ENCODE measurements at regions not wholly inside any gene's neighbourhood (a gene's known extent, or its start where the extent isn't known, plus 50 kb on each side); places are given as distances from the start of the nearest gene placed in this dataset.
"Not testable (repeated sequence)": the region's sequence is repeated elsewhere in the genome, so short reads cannot be mapped to it uniquely, and the experiment has no call there.

DNA sequence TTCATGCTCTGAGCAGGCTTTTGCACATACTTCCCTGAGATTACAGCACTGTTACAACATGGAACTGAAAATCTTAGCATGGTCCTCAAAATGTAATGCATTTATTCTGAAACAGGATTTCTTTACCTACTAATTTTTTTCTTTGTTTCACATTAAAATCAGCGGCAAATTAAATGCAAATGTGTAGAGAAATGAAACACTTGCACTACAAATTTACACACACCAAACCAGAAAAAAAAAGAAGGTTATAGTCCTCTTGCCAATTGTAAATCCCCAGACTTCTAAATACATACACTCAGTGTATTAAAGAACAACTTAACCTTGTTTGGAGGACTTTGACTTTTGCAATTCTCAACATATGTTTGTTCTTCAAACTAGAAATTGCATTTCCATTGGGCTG is 210.9 kb upstream of the TBX18 start:
- POLR2A ChIA-PET (ENCODE audit: low non-redundant PET), result no interaction called here
- CTCF ChIA-PET, result no interaction called here
- H3K27ac ChIP-seq, result no peak overlapping the region
- TF ChIP-seq, protein P1, sequence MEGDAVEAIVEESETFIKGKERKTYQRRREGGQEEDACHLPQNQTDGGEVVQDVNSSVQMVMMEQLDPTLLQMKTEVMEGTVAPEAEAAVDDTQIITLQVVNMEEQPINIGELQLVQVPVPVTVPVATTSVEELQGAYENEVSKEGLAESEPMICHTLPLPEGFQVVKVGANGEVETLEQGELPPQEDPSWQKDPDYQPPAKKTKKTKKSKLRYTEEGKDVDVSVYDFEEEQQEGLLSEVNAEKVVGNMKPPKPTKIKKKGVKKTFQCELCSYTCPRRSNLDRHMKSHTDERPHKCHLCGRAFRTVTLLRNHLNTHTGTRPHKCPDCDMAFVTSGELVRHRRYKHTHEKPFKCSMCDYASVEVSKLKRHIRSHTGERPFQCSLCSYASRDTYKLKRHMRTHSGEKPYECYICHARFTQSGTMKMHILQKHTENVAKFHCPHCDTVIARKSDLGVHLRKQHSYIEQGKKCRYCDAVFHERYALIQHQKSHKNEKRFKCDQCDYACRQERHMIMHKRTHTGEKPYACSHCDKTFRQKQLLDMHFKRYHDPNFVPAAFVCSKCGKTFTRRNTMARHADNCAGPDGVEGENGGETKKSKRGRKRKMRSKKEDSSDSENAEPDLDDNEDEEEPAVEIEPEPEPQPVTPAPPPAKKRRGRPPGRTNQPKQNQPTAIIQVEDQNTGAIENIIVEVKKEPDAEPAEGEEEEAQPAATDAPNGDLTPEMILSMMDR (conservative IDR thresholded peaks at IDR 0.05; ENCODE audit: low read depth), result no peak
- DNase-seq (ENCODE audit: low spot score), result no peak

DNA sequence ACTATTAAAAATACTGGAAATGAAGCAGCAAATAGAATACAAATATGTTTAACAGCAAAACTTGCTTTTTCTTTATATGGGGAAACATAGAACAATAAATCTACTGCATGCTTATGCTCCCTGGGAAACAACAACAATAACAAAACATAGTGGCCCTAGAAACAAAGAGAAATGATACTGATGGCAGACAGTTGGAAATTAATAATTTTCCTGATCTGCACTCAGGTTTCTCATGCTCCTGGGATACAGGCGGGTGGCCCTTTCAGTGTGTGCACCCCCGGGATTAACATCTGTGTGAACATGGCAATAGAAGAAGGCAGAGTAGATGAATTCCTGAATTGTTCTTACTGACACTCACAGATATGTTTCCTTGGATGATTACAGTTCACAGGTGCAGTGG is 209.2 kb upstream of the TBX18 start:
- CTCF ChIA-PET, result no interaction called here
- TF ChIP-seq, protein P1 (conservative IDR thresholded peaks at IDR 0.05; ENCODE audit: low read depth), result no peak
- POLR2A ChIA-PET (ENCODE audit: low non-redundant PET), result no interaction called here
- DNase-seq (ENCODE audit: low spot score), result no peak
- H3K27ac ChIP-seq, result no peak overlapping the region

DNA sequence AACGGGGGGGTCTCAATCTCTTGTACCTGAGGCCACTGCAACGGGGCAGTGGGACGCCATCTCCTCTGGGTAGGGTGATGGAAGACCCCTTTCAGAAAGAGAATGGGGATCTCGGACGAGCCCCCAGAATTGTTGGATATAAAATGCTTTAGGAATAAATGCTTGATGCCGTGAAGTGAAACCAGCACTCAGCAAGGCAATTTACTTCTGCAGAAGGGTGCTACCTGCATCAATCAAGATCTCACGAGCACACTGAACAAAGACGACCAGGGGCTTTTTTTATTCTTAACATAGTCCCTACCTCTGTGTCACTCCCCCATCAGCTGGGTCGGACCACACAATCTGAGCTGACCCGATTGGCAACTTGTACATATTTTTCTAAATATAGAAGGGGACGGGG is 203.6 kb upstream of the TBX18 start:
- no peak overlapping the region for H3K27ac ChIP-seq
- TF ChIP-seq, protein P1 (conservative IDR thresholded peaks at IDR 0.05; ENCODE audit: low read depth), result no peak
- DNase-seq (ENCODE audit: low spot score), result no peak
- ChIA-PET POLR2A (ENCODE audit: low non-redundant PET) (no interaction called here), CTCF (interaction anchor here (0.6 kb wide), 1 partner anchor 155 kb away, joined by 3 read pairs; no protein-coding TSS in a partner anchor)

DNA sequence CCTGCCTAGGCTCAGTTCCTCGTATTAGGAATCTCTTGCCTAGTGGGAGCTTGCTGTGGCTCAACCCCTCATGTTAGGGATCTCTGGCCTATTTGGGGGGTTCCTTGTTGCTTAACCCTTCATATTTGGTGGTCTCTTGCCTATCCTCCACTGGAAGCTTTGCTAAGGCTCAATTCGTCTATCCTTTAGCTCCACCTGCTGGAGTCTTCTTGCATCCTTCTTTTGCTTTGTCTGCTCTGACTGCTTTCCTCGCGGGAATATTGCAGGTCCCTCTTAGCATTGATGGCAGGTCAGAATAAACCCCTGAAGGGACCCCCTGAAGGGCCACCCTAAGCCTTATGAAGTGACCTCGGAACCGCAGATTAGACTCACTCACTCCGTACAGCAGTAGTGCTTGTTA is 203.0 kb upstream of the TBX18 start:
- peak; percentile 15 for DNase-seq (ENCODE audit: low spot score)
- ChIA-PET POLR2A (ENCODE audit: low non-redundant PET) (no interaction called here), CTCF (interaction anchor here (0.6 kb wide), 1 partner anchor 740 kb away, joined by 3 read pairs; the partner anchor contains the start of gene CEP162)
- no peak overlapping the region for H3K27ac ChIP-seq
- TF ChIP-seq, protein P1 (conservative IDR thresholded peaks at IDR 0.05; ENCODE audit: low read depth), result peak; percentile 39

DNA sequence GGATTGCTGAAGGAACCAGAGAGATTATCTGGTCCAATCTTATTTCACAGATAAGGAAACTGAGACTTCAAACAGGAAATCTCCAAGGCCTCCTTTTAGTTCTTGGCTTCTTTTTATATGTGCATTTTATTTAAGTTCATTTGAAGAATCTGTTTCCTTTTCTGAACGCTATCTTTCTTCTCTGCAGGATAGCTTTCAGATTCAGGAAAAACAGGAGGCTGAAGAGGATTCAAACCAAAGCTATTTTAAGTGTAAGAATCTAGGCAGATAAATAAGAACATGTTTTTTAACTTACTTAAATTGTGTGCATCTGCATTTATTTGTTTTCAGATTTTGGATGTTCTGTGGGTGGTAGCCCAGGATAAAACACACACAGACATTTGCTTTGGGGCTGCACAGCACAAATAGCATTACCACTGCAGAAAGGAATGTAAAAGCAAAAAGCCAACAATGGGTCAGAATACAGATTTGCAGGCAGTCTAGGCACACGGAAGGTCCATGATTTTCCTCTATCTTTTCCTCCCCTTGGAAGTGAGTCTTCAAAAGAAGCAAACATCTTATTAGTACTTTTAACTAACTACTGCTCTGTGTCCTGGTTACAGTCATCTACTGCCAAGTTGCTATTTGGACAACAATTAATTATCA is 188.8 kb upstream of the TBX18 start:
- ChIA-PET CTCF (interaction anchor here (0.5 kb wide), 1 partner anchor 529 kb away, joined by 5 read pairs; no protein-coding TSS in a partner anchor), POLR2A (ENCODE audit: low non-redundant PET) (no interaction called here)
- no peak overlapping the region for H3K27ac ChIP-seq
- no peak for DNase-seq (ENCODE audit: low spot score)
- TF ChIP-seq, protein P1 (conservative IDR thresholded peaks at IDR 0.05; ENCODE audit: low read depth), result no peak

DNA sequence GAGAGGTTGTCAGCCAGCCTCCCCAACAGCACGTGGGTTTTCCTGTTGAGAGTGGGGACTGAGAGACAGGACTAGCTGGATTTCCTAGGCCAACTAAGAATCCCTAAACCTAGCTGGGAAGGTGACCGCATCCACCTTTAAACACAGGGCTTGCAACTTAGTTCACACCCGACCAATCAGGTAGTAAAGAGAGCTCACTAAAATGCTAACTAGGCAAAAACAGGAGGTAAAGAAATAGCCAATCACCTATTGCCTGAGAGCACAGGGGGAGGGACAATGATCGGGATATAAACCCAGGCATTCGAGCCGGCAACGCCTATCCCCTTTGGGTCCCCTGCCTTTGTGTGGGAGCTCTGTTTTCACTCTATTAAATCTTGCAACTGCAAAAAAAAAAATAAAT is 180.5 kb upstream of the TBX18 start:
- DNase-seq (ENCODE audit: low spot score); H3K27ac ChIP-seq; POLR2A ChIA-PET (ENCODE audit: low non-redundant PET); CTCF ChIA-PET: not testable (repeated sequence)

DNA sequence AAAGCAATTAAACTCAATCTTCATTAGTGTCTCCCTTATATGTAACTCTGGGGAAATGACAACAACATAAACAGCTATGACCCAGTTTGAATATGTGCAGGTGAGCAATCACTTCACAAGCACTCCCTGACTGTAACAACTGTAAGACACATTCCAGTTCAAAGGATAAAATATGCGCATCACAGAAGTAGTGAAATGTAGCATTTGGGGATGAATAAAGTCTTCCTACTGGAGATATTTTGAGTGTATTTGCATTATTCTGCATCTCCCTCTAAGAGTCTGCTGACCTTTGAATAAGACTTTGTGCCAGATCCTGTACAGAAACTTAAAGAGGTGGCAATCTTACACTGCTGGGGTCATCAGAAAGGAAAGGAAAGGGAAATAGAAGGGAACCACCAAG is 179.5 kb upstream of the TBX18 start:
- CTCF ChIA-PET, result no interaction called here
- TF ChIP-seq, protein P1 (conservative IDR thresholded peaks at IDR 0.05; ENCODE audit: low read depth), result no peak
- POLR2A ChIA-PET (ENCODE audit: low non-redundant PET), result no interaction called here
- H3K27ac ChIP-seq, result no peak overlapping the region
- DNase-seq (ENCODE audit: low spot score), result no peak

DNA sequence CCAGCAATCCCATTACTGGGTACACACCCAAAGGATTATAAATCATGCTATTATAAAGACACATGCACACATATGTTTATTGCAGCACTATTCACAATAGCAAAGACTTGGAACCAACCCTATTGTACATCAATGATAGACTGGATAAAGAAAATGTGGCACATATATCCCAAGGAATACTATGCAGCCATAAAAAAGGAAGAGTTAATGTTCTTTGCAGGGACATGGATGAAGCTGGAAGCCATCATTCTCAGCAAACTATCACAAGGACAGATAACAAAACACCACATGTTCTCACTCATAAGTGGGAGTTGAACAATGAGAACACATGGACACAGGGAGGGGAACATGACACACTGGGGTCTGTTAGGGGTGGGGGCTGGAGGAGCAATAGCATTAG is 177.2 kb upstream of the TBX18 start:
- DNase-seq (ENCODE audit: low spot score); H3K27ac ChIP-seq; POLR2A ChIA-PET (ENCODE audit: low non-redundant PET); CTCF ChIA-PET: not testable (repeated sequence)

Data from RWPE1 (cell line).